ENCODE measurements at regions not wholly inside any gene's neighbourhood (a gene's known extent, or its start where the extent isn't known, plus 50 kb on each side); places are given as distances from the start of the nearest gene placed in this dataset.

- DNase-seq = no peak
Observed at GRCh38 chr5:74072646-74073045, 446.6 kb downstream of the ARHGEF28 start.

- no peak for DNase-seq
Observed at GRCh38 chr5:74070766-74071165, 444.8 kb downstream of the ARHGEF28 start.

GRCh38 chr5:74069741-74070140 lies 443.7 kb downstream of the ARHGEF28 start:
- no peak for DNase-seq

- no peak for DNase-seq
Observed at GRCh38 chr5:74067748-74068541, 441.9 kb downstream of the ARHGEF28 start.

- no peak for DNase-seq
Observed at GRCh38 chr5:74064911-74065310, 438.9 kb downstream of the ARHGEF28 start.

- no peak for DNase-seq
Observed at GRCh38 chr5:74064225-74064624, 438.2 kb downstream of the ARHGEF28 start.

- peak; percentile 75 for DNase-seq
Observed at GRCh38 chr5:74063821-74064220, 437.8 kb downstream of the ARHGEF28 start.

GRCh38 chr5:74063346-74063745 lies 437.4 kb downstream of the ARHGEF28 start:
- DNase-seq = no peak

- no peak for DNase-seq
Observed at GRCh38 chr5:74061292-74061691, 435.3 kb downstream of the ARHGEF28 start.

- DNase-seq = no peak
Observed at GRCh38 chr5:74059706-74060105, 433.7 kb downstream of the ARHGEF28 start.

GRCh38 chr5:74056789-74057164 lies 430.8 kb downstream of the ARHGEF28 start:
- DNase-seq = no peak

GRCh38 chr5:74056107-74056788 lies 430.3 kb downstream of the ARHGEF28 start:
- no peak for DNase-seq

GRCh38 chr5:74055486-74056106 lies 429.6 kb downstream of the ARHGEF28 start:
- DNase-seq = no peak

- no peak for DNase-seq
Observed at GRCh38 chr5:74054641-74055421, 428.8 kb downstream of the ARHGEF28 start.

GRCh38 chr5:74054139-74054538 lies 428.1 kb downstream of the ARHGEF28 start:
- no peak for DNase-seq

GRCh38 chr5:74052441-74053221 lies 426.6 kb downstream of the ARHGEF28 start:
- no peak for DNase-seq

GRCh38 chr5:74051076-74051475 lies 425.1 kb downstream of the ARHGEF28 start:
- DNase-seq = no peak

GRCh38 chr5:74044936-74045335 lies 418.9 kb downstream of the ARHGEF28 start:
- DNase-seq = no peak

- no peak for DNase-seq
Observed at GRCh38 chr5:74042959-74043358, 417.0 kb downstream of the ARHGEF28 start.

- DNase-seq = no peak
Observed at GRCh38 chr5:74042559-74042958, 416.6 kb downstream of the ARHGEF28 start.

GRCh38 chr5:74041913-74042312 lies 415.9 kb downstream of the ARHGEF28 start:
- no peak for DNase-seq

GRCh38 chr5:74040811-74041491 lies 415.0 kb downstream of the ARHGEF28 start:
- no peak for DNase-seq

All from inflammatory macrophage treated with lipopolysaccharide for 4 hours (primary cell).